Transverse colon (tissue), 4 donors: ENCODE measurements at regions not wholly inside any gene's neighbourhood (a gene's known extent, or its start where the extent isn't known, plus 50 kb on each side); places are given as distances from the start of the nearest gene placed in this dataset.
"Not testable (repeated sequence)": the region's sequence is repeated elsewhere in the genome, so short reads cannot be mapped to it uniquely, and the experiment has no call there.

Source experiments
- DNase-seq: peaks from one replicate; pipeline ENCODE4 v3.0.0-alpha.2; 2019
- H3K27ac ChIP-seq, 4 donors: fragments of 200-600 bp; sonication (generic); 2 replicates each; pipeline ENCODE4 v1.5.1; 2016 to 2018; ENCODE audit warnings: inconsistent platforms in 4 of 4
- H3K27me3 ChIP-seq: fragments of 200-600 bp; sonication (generic); 2 replicates; pipeline ENCODE4 v1.5.1; 2017; ENCODE audit warnings: inconsistent platforms
- H3K36me3 ChIP-seq, 4 donors: fragments of 200-600 bp; sonication (generic); 2 replicates each; pipeline ENCODE4 v1.5.1; 2017 to 2019; ENCODE audit warnings: inconsistent platforms in 4 of 4
- H3K4me1 ChIP-seq, 4 donors: fragments of 200-600 bp; sonication (generic); 2 replicates each; pipeline ENCODE4 v1.5.1; 2017 to 2020; ENCODE audit warnings: inconsistent platforms in 4 of 4
- H3K4me3 ChIP-seq, 4 donors: fragments of 200-600 bp; sonication (generic); 1 replicate in 1 of 4; 2 replicates in 3 of 4; pipeline versions ENCODE4 v1.5.1 to v1.6.1; 2017 to 2019; ENCODE audit warnings: inconsistent platforms in 4 of 4
- H3K9me3 ChIP-seq, 2 donors: fragments of 200-600 bp; sonication (generic); 2 replicates each; pipeline ENCODE4 v1.5.1; 2017 to 2019; ENCODE audit warnings: inconsistent platforms in 2 of 2
- CTCF ChIP-seq, 5 experiments: fragments of 200-600 bp in 3 of 5; fragments of 450-650 bp in 2 of 5; sonication (generic) in 3 of 5; IDR thresholded peaks; 1 replicate in 2 of 5; 2 replicates in 3 of 5; pipeline ENCODE4 v1.5.1; 2016 to 2017; ENCODE audit warnings: antibody characterized with exemption in 5 of 5, inconsistent platforms in 3 of 5, mild to moderate bottlenecking in 2 of 5, moderate library complexity in 1 of 5
- EP300 ChIP-seq: sonication (generic); formaldehyde crosslinking; IDR thresholded peaks from one replicate; pipeline ENCODE4 v1.6.1; 2017; ENCODE audit warnings: antibody characterized with exemption, low read depth
- POLR2A ChIP-seq: fragments of 450-650 bp; IDR thresholded peaks from one replicate; pipeline ENCODE4 v1.6.1; 2016; ENCODE audit warnings: antibody characterized with exemption, mild to moderate bottlenecking, moderate library complexity
- POLR2AphosphoS5 ChIP-seq, 3 donors: sonication (generic); formaldehyde crosslinking; IDR thresholded peaks; one replicate each; pipeline ENCODE4 v1.6.1; 2016; ENCODE audit warnings: antibody characterized with exemption in 3 of 3
- WGBS, 2 donors: methylation state at CpG; one replicate each; pipeline ENCODE4 v1.1.5; 2018; ENCODE audit warnings: low coverage in 1 of 2; 5-methylcytosine and 5-hydroxymethylcytosine counted together
- in situ Hi-C, 4 donors: fragments of 200-750 bp; cut with MboI; loops; one replicate each; pipeline versions ENCODE4 v1.15.0 to v1.15.1; 2017; ENCODE audit warnings: low sequenced_read_pairs in 3 of 4, low pct_ligation_motif_present in 1 of 4, low pct_unique_long_range_greater_than_20kb in 1 of 4
- intact Hi-C: fragments of 100-400 bp; cut with DNase I; formaldehyde crosslinking; loops from one replicate; pipeline ENCODE4 v1.15.1; 2023; ENCODE audit warnings: low total_unique reads

- H3K4me3 ChIP-seq: no peak overlapping the region
- no peaks in the 10 kb centered on the region for H3K27me3 ChIP-seq
- DNase-seq: no peak
- intact Hi-C loops: no loop called here
- in situ Hi-C loops: no loop called here
- 58 to 80% methylated on average over 1 of the region's 1 CpG for whole genome bisulfite sequencing, 2 donors
- no peaks in the 10 kb centered on the region for H3K36me3 ChIP-seq
- H3K4me1 ChIP-seq: no peaks in the 10 kb centered on the region
- no peak for TF ChIP-seq POLR2AphosphoS5 (IDR thresholded peaks at IDR 0.05)
- TF ChIP-seq EP300: no peak
- TF ChIP-seq CTCF (IDR thresholded peaks at IDR 0.05): no peak
- no peak for TF ChIP-seq POLR2A
- H3K27ac ChIP-seq: no peak overlapping the region
- no peaks in the 10 kb centered on the region for H3K9me3 ChIP-seq
Measured at GRCh38 chr7:79923953-79924352, 210.7 kb upstream of the GNAI1 start.

- Histone ChIP-seq H3K27me3 (no peaks in the 10 kb centered on the region), H3K4me3 (no peak overlapping the region), H3K36me3 (no peaks in the 10 kb centered on the region), H3K27ac (no peak overlapping the region), H3K9me3 (no peaks in the 10 kb centered on the region), H3K4me1 (no peaks in the 10 kb centered on the region)
- in situ Hi-C loops (no loop called here), intact Hi-C loops (no loop called here)
- no peak for DNase-seq
- no peak for TF ChIP-seq CTCF (IDR thresholded peaks at IDR 0.05)
- no peak for TF ChIP-seq EP300
- no peak for TF ChIP-seq POLR2A
- no peak for TF ChIP-seq POLR2AphosphoS5 (IDR thresholded peaks at IDR 0.05)
- WGBS, 2 donors: 94% methylated on average over 5 of the region's 5 CpGs; no CpG with 5 or more reads in 1 of the 2 donors
Measured at GRCh38 chr7:79922894-79923293, 211.7 kb upstream of the GNAI1 start.

GRCh38 chr7:79921976-79922375, 212.7 kb upstream of the GNAI1 start:
- intact Hi-C loops (no loop called here), in situ Hi-C loops (no loop called here)
- no peak for DNase-seq
- no peaks in the 10 kb centered on the region for H3K36me3 ChIP-seq
- TF ChIP-seq CTCF (IDR thresholded peaks at IDR 0.05): no peak
- no peak for TF ChIP-seq POLR2A
- TF ChIP-seq EP300: no peak
- TF ChIP-seq POLR2AphosphoS5 (IDR thresholded peaks at IDR 0.05): no peak
- no peaks in the 10 kb centered on the region for H3K27me3 ChIP-seq
- no peaks in the 10 kb centered on the region for H3K4me1 ChIP-seq
- H3K4me3 ChIP-seq: no peak overlapping the region
- WGBS, 2 donors: 61% methylated on average over 5 of the region's 5 CpGs; no CpG with 5 or more reads in 1 of the 2 donors
- no peaks in the 10 kb centered on the region for H3K9me3 ChIP-seq
- H3K27ac ChIP-seq: no peak overlapping the region

- in situ Hi-C loops, H3K4me3 ChIP-seq, intact Hi-C loops: not testable (repeated sequence)
Measured at GRCh38 chr7:79918632-79919031, 216.0 kb upstream of the GNAI1 start.

GRCh38 chr7:79915346-79915745, 219.3 kb upstream of the GNAI1 start:
- H3K9me3 ChIP-seq, H3K27me3 ChIP-seq, DNase-seq, H3K4me1 ChIP-seq, H3K4me3 ChIP-seq, in situ Hi-C loops, H3K36me3 ChIP-seq, H3K27ac ChIP-seq, intact Hi-C loops: not testable (repeated sequence)
- 68% methylated on average over 4 of the region's 4 CpGs; no CpG with 5 or more reads in 1 of the 2 donors for WGBS, 2 donors

More at GRCh38 chr7:79918632-79919031, 216.0 kb upstream of the GNAI1 start:
- H3K36me3 ChIP-seq, H3K4me1 ChIP-seq, H3K27me3 ChIP-seq, H3K27ac ChIP-seq, DNase-seq, H3K9me3 ChIP-seq: not testable (repeated sequence)
- 86 to 94% methylated on average over 2 of the region's 2 CpGs for WGBS, 2 donors
